Bronchial epithelial cell (primary cell): ENCODE measurements at regions not wholly inside any gene's neighbourhood (a gene's known extent, or its start where the extent isn't known, plus 50 kb on each side); places are given as distances from the start of the nearest gene placed in this dataset.

Experiments
- DNase-seq: peaks from one replicate; pipeline ENCODE4 v3.0.0-alpha.2; 2010; ENCODE audit warnings: low read depth
- FAIRE-seq: peaks from 2 replicates; lab custom pipeline; 2011; peaks lifted over from hg19 to GRCh38; lab: Jason Lieb, UNC
- H3K27me3 ChIP-seq: 2 replicates; pipeline ENCODE4 v1.5.1; 2011; ENCODE audit warnings: low read length; ENCODE audit not compliant: control insufficient read depth, insufficient read depth
- H3K36me3 ChIP-seq: 2 replicates; pipeline ENCODE4 v1.5.1; 2011; ENCODE audit warnings: low read length; ENCODE audit not compliant: control insufficient read depth, insufficient read depth
- H3K4me3 ChIP-seq: 2 replicates; pipeline ENCODE4 v1.5.1; 2011; ENCODE audit warnings: mild to moderate bottlenecking, low read depth, low read length, control low read depth
- TF ChIP-seq, protein P1 (sequence below): IDR thresholded peaks from 2 replicates; pipeline ENCODE4 v1.5.1; 2011; ENCODE audit warnings: mild to moderate bottlenecking, moderate library complexity, low read length, control low read depth, inconsistent platforms; ENCODE audit not compliant: insufficient read depth, severe bottlenecking

DNA sequence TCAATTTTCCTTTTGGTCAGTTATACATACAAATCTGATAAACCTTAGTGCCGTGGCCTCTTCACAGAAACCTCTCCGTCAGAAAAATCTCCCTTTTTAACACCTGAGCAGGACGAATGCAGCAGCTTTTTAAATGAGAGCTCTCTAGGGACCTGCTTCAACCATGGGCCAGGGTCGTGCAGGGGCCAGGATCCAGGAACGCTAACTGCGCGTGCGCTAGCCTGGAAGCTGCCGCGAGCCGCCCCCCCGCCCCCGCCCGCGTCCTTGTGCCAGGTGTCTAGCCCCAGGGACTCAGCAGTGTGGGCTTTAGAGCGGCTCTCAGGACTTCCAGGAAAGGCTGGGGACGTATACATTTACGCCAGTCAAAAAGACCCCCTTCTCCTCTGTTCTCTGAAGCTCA, 136.8 kb upstream of the FMN2 start:
- DNase-seq (no peak), FAIRE-seq (no peak)
- TF ChIP-seq, protein P1, sequence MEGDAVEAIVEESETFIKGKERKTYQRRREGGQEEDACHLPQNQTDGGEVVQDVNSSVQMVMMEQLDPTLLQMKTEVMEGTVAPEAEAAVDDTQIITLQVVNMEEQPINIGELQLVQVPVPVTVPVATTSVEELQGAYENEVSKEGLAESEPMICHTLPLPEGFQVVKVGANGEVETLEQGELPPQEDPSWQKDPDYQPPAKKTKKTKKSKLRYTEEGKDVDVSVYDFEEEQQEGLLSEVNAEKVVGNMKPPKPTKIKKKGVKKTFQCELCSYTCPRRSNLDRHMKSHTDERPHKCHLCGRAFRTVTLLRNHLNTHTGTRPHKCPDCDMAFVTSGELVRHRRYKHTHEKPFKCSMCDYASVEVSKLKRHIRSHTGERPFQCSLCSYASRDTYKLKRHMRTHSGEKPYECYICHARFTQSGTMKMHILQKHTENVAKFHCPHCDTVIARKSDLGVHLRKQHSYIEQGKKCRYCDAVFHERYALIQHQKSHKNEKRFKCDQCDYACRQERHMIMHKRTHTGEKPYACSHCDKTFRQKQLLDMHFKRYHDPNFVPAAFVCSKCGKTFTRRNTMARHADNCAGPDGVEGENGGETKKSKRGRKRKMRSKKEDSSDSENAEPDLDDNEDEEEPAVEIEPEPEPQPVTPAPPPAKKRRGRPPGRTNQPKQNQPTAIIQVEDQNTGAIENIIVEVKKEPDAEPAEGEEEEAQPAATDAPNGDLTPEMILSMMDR: no peak
- no peak overlapping the region for H3K4me3 ChIP-seq
- no peaks in the 10 kb centered on the region for H3K27me3 ChIP-seq
- no peaks in the 10 kb centered on the region for H3K36me3 ChIP-seq

DNA sequence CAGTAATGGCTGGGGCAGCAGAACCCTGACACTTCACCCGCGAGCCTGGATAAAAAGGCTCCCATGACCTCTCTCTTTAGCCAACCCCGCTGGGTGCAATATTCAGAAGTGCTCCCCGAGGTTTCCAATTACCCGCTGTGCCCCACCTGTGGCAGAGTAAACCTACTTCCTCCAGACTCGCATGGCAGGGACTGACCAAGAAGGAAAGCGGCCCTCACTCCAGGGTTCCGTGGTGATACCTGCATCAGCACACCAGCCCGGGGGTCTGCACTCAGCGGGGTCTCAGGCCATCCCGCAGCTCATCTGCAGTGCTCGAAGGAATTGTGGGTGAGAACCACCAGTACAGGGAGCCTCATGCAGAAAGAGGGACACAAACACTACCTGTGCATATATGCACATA, 136.3 kb upstream of the FMN2 start:
- TF ChIP-seq, protein P1: no peak
- H3K4me3 ChIP-seq: no peak overlapping the region
- DNase-seq (no peak), FAIRE-seq (no peak)
- no peaks in the 10 kb centered on the region for H3K27me3 ChIP-seq
- H3K36me3 ChIP-seq: no peaks in the 10 kb centered on the region

DNA sequence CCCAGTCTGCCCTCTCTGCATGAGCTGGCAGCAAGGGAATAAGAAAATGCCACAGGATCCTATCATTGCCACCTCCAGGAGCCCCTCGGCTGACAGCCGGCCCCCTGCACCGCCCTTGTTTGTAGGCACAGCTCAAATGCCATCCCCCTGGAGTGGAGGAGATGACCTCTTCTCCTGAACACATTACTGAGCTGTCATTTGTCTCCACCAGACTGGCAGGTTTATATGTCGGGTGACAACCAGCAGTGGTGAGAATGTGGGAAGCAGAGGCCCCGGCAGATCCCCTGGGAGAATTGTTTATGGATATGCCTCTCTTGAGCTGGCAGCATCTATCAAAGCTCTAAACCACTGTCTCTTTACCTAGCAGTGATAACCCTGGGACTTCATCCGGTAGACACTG, 135.4 kb upstream of the FMN2 start:
- no peak for DNase-seq

DNA sequence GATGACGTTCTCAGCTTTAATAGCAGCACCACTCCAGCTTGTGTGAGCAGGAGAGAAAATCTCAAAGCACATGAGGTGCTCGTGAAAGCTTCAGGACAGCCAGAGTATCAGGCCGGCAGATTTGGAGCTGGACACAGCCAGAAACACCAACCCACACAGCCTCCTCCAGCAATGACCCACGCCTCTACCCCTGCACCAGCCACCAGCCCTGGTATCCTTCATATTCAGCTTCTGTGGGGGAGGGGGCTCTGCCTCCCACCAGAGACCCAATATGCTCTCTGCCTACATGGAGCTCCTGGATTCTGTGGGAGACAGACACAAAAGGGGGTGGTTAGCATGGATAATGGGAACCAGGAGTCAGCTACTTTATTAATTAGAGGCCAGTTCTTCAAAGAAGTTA, 133.6 kb upstream of the FMN2 start:
- no peak for FAIRE-seq
- Histone ChIP-seq H3K36me3 (no peaks in the 10 kb centered on the region), H3K27me3 (no peaks in the 10 kb centered on the region), H3K4me3 (no peak overlapping the region)
- TF ChIP-seq, protein P1: no peak
- no peak for DNase-seq

More for the DNA sequence above, 135.4 kb upstream of the FMN2 start:
- Histone ChIP-seq H3K4me3 (no peak overlapping the region), H3K27me3 (no peaks in the 10 kb centered on the region), H3K36me3 (no peaks in the 10 kb centered on the region)
- FAIRE-seq: no peak
- TF ChIP-seq, protein P1: no peak

DNA sequence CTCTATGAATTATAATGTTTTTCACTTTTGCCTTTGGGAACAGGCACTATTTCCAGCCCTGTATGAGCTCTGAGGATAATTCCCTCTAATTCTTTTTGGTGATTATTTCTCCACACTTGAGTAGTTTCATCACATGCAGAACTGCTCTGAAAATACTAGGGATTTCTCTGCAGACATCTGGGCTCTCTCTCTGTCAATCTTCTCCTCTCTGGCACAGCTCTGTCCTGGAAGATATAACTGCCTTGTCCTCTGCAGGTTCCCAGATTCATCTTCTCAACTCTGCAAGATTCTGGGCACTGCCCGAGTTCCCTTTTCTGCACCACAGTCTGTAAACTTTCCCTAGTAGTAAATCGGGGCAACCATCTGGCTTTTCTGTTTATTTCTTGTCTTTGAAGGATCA, 131.3 kb upstream of the FMN2 start:
- TF ChIP-seq, protein P1: no peak
- FAIRE-seq (no peak), DNase-seq (no peak)
- no peaks in the 10 kb centered on the region for H3K27me3 ChIP-seq
- H3K36me3 ChIP-seq: no peaks in the 10 kb centered on the region
- no peak overlapping the region for H3K4me3 ChIP-seq

DNA sequence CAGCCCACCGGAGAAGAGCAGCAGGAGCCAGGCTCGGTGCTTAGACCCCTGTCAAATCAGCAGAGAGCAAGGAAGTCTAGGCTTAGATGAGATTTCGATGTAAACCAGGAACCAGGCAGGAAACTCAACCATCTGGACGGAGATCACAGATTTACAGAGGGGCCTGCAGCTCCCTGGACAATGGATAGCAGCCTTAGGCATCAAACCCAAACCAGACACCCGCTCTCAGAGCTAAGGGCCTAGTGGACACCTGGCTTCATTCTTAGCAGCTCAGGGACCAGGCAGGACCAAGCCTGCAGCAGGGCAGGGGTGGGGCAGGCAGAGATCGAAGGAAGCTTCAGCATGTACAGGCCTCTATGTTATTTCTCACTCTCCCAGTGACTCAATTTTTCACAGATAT, 127.8 kb upstream of the FMN2 start:
- H3K4me3 ChIP-seq: no peak overlapping the region
- FAIRE-seq (no peak), DNase-seq (no peak)
- no peaks in the 10 kb centered on the region for H3K36me3 ChIP-seq
- no peaks in the 10 kb centered on the region for H3K27me3 ChIP-seq
- TF ChIP-seq, protein P1: no peak
